Mesothelial cell of epicardium (in vitro differentiated cells): ENCODE measurements at regions not wholly inside any gene's neighbourhood (a gene's known extent, or its start where the extent isn't known, plus 50 kb on each side); places are given as distances from the start of the nearest gene placed in this dataset.

ENCODE experiments used
- DNase-seq, 2 experiments: peaks; one replicate each; pipeline ENCODE4 v3.0.0; 2021; ENCODE audit warnings: low spot score in 2 of 2; ENCODE audit not compliant: unreplicated experiment in 2 of 2
- H3K27ac Mint-ChIP-seq: 2 replicates; pipeline ENCODE4 v1.8.0; 2021; ENCODE audit warnings: mixed read lengths
- H3K27me3 Mint-ChIP-seq: 2 replicates; pipeline ENCODE4 v1.8.0; 2021; ENCODE audit warnings: low read depth, mixed read lengths
- H3K36me3 Mint-ChIP-seq: 2 replicates; pipeline ENCODE4 v1.8.0; 2021; ENCODE audit warnings: mixed read lengths
- H3K4me1 Mint-ChIP-seq: 2 replicates; pipeline ENCODE4 v1.8.0; 2021; ENCODE audit warnings: mixed read lengths
- H3K4me3 Mint-ChIP-seq: 2 replicates; pipeline ENCODE4 v1.8.0; 2021; ENCODE audit warnings: mild to moderate bottlenecking, moderate library complexity, mixed read lengths
- H3K9me3 Mint-ChIP-seq: 2 replicates; pipeline ENCODE4 v1.8.0; 2021; ENCODE audit warnings: mixed read lengths
- TF ChIP-seq, protein P1 (sequence below): fragments of 200-600 bp; sonication (generic); IDR thresholded peaks from one replicate; pipeline ENCODE4 v1.5.0; 2021; ENCODE audit warnings: antibody characterized with exemption; ENCODE audit not compliant: unreplicated experiment

DNA sequence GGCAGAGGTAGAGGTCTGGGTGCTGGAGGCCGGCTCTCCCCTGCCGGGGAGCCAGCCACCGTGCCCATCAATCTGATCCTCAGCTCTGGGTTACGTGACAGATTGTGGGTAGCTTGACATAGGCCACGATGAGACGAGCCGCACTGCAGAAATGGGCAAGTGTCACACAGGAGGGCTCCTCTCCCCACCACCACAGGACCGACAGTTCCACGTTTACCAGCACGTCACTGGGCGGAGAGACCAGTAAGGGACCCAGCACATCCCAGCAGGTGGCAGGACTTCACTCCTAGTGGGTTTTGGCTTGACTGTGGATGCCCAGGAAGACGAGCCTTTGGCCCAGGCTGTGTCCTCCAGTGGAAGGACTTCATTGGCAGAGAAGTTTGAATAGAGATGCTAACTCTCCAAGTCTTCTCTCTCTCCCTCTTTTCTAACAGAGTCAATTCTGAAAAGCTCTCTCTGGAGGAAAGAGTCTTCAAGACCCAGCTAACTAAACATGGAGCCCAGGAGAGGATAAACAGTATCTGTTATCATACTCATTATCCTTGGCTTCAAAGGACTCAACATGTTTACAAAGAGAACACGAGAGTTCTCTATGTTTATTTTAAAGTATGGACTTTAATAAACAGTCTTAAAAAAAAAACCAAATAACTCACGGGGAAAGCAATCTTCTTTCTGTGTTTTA is 129.3 kb upstream of the JCAD start:
- H3K4me1 Mint-ChIP-seq, result peaks cover 28% of the 10 kb centered on the region
- H3K36me3 Mint-ChIP-seq, result peaks cover 5% of the 10 kb centered on the region
- H3K27me3 Mint-ChIP-seq, result no peaks in the 10 kb centered on the region
- H3K27ac Mint-ChIP-seq, result no peak overlapping the region
- H3K4me3 Mint-ChIP-seq, result no peak overlapping the region
- H3K9me3 Mint-ChIP-seq, result peaks cover 11% of the 10 kb centered on the region
- TF ChIP-seq, protein P1, sequence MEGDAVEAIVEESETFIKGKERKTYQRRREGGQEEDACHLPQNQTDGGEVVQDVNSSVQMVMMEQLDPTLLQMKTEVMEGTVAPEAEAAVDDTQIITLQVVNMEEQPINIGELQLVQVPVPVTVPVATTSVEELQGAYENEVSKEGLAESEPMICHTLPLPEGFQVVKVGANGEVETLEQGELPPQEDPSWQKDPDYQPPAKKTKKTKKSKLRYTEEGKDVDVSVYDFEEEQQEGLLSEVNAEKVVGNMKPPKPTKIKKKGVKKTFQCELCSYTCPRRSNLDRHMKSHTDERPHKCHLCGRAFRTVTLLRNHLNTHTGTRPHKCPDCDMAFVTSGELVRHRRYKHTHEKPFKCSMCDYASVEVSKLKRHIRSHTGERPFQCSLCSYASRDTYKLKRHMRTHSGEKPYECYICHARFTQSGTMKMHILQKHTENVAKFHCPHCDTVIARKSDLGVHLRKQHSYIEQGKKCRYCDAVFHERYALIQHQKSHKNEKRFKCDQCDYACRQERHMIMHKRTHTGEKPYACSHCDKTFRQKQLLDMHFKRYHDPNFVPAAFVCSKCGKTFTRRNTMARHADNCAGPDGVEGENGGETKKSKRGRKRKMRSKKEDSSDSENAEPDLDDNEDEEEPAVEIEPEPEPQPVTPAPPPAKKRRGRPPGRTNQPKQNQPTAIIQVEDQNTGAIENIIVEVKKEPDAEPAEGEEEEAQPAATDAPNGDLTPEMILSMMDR, result no peak
- DNase-seq, result no peak

DNA sequence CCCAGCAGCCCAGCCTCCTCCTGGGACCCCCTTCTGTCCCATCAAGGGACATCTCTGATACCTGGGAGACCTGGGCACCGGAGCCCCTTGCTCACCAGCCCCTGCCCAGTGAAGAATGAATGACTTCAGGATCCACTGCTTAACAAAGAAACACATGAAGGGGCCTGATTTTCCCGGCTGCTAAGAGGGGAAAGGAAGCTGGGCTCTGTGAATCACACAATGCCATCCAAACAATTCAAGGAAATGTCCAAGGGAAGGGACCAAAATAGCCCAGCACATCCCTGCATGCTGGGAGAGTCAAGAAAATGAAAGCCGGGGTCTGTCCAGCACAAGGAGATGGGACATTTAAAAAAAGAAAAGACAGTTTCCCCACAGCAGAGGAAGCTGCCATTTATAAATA is 128.7 kb upstream of the JCAD start:
- peak overlapping the region; percentile 16 for H3K27ac Mint-ChIP-seq
- peaks cover 5% of the 10 kb centered on the region for H3K9me3 Mint-ChIP-seq
- no peak for DNase-seq
- TF ChIP-seq, protein P1, result no peak
- H3K36me3 Mint-ChIP-seq, result peaks cover 4% of the 10 kb centered on the region
- H3K4me1 Mint-ChIP-seq, result peaks cover 34% of the 10 kb centered on the region
- H3K27me3 Mint-ChIP-seq, result no peaks in the 10 kb centered on the region
- no peak overlapping the region for H3K4me3 Mint-ChIP-seq

DNA sequence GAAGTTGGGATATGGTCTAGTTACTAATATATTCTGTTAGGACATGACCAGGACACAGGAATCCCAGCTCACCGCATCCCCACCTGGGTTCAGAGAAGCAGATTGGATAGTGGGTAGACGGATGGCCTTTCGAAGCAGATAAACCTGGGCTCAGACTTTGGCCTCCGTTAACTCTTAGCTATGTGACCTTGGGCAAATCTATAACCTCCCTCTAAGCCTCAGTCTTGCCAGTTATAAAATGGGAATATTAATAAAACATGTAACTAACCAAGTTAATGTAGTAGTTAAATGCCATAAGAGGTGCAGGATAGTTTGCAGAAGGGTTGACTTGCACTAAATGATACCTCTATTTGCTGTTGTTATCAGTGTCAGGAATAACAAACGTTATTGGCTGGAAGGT is 127.6 kb upstream of the JCAD start:
- TF ChIP-seq, protein P1, result no peak
- Mint-ChIP-seq H3K9me3 (no peaks in the 10 kb centered on the region), H3K27me3 (no peaks in the 10 kb centered on the region), H3K4me1 (peaks cover 45% of the 10 kb centered on the region), H3K4me3 (no peak overlapping the region), H3K36me3 (no peaks in the 10 kb centered on the region), H3K27ac (no peak overlapping the region)
- DNase-seq, result no peak

DNA sequence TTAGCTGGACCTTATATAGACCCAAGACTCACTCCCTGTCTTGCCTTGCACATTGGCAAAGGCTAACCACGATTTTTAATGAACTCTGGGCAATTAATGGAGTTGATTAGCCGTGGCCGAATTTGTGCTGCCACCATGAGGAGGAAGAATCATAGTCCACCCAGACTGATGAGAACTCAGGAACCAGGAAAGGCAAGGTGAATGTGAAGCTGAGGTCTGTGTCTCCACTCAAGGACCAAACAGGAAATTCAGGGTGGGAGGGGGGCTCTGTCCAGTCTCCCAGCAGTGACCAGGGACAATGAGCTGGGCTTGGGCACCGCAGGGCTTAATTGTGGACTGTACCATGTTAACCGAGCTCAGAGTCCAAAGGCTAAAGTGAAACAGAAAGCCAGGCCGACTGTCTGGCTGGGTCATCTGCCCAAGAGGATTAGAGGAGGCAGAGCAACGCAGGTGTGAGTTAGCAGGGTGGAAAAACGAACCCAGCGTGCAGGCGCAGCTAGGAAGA is 127.0 kb upstream of the JCAD start:
- TF ChIP-seq, protein P1, result no peak
- Mint-ChIP-seq H3K27ac (no peak overlapping the region), H3K9me3 (no peaks in the 10 kb centered on the region), H3K4me1 (peaks cover 47% of the 10 kb centered on the region), H3K4me3 (no peak overlapping the region), H3K27me3 (no peaks in the 10 kb centered on the region), H3K36me3 (no peaks in the 10 kb centered on the region)
- DNase-seq, result no peak

DNA sequence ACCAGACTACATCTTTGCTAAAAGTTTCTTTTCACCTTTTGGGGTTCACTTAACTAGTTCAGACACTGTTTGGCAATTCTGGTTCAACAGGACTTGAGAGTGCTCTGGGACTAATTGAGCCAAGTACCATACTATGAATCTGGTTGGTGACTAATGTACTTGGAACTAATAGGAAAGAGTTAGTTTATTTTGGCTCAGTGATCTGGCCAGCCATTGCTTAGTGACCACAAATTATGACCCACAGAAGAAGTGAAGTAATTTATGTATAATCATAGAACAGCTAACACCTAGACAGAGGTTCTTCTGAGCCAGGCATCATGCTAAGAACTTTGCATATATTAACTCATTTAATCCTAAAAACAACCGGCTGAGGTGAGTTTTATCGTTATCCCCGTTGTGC is 126.5 kb upstream of the JCAD start:
- DNase-seq, result no peak
- no peaks in the 10 kb centered on the region for H3K9me3 Mint-ChIP-seq
- H3K4me3 Mint-ChIP-seq, result no peak overlapping the region
- TF ChIP-seq, protein P1, result no peak
- peaks cover 44% of the 10 kb centered on the region for H3K4me1 Mint-ChIP-seq
- H3K27me3 Mint-ChIP-seq, result no peaks in the 10 kb centered on the region
- no peaks in the 10 kb centered on the region for H3K36me3 Mint-ChIP-seq
- H3K27ac Mint-ChIP-seq, result no peak overlapping the region
